ENCODE measurements at regions not wholly inside any gene's neighbourhood (a gene's known extent, or its start where the extent isn't known, plus 50 kb on each side); places are given as distances from the start of the nearest gene placed in this dataset.

GRCh38 chrX:22383988-22384387 is 111.3 kb downstream of the CBLL2 start:
- POLR2A ChIA-PET = no interaction called here
- CTCF ChIA-PET = no interaction called here
- no peak for ATAC-seq
- no peaks in the 10 kb centered on the region for H3K4me1 Mint-ChIP-seq (ENCODE audit: low read depth)
- no peaks in the 10 kb centered on the region for H3K36me3 Mint-ChIP-seq (ENCODE audit: low read depth)
- no peak overlapping the region for H3K27ac Mint-ChIP-seq
- intact Hi-C loops (cut with micrococcal nuclease) = no loop called here
- no peaks in the 10 kb centered on the region for H3K9me3 Mint-ChIP-seq
- H3K4me3 Mint-ChIP-seq = no peak overlapping the region
- DNase-seq = no peak
- TF ChIP-seq, protein P1, sequence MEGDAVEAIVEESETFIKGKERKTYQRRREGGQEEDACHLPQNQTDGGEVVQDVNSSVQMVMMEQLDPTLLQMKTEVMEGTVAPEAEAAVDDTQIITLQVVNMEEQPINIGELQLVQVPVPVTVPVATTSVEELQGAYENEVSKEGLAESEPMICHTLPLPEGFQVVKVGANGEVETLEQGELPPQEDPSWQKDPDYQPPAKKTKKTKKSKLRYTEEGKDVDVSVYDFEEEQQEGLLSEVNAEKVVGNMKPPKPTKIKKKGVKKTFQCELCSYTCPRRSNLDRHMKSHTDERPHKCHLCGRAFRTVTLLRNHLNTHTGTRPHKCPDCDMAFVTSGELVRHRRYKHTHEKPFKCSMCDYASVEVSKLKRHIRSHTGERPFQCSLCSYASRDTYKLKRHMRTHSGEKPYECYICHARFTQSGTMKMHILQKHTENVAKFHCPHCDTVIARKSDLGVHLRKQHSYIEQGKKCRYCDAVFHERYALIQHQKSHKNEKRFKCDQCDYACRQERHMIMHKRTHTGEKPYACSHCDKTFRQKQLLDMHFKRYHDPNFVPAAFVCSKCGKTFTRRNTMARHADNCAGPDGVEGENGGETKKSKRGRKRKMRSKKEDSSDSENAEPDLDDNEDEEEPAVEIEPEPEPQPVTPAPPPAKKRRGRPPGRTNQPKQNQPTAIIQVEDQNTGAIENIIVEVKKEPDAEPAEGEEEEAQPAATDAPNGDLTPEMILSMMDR (IDR thresholded peaks at IDR 0.05) = no peak
- no peaks in the 10 kb centered on the region for H3K27me3 Mint-ChIP-seq

- no peaks in the 10 kb centered on the region for H3K36me3 Mint-ChIP-seq (ENCODE audit: low read depth)
- no peak overlapping the region for H3K27ac Mint-ChIP-seq
- H3K27me3 Mint-ChIP-seq = no peaks in the 10 kb centered on the region
- intact Hi-C loops (cut with micrococcal nuclease) = no loop called here
- POLR2A ChIA-PET = interaction anchor here (0.6 kb wide), 1 partner anchor 282 kb away, joined by 3 read pairs; no protein-coding TSS in a partner anchor
- TF ChIP-seq, protein P1 (IDR thresholded peaks at IDR 0.05) = no peak
- H3K4me1 Mint-ChIP-seq (ENCODE audit: low read depth) = no peaks in the 10 kb centered on the region
- ATAC-seq (no peak), DNase-seq (no peak)
- CTCF ChIA-PET = no interaction called here
- no peaks in the 10 kb centered on the region for H3K9me3 Mint-ChIP-seq
- no peak overlapping the region for H3K4me3 Mint-ChIP-seq
Observed at GRCh38 chrX:22389556-22390179, 117.0 kb downstream of the CBLL2 start.

DNA sequence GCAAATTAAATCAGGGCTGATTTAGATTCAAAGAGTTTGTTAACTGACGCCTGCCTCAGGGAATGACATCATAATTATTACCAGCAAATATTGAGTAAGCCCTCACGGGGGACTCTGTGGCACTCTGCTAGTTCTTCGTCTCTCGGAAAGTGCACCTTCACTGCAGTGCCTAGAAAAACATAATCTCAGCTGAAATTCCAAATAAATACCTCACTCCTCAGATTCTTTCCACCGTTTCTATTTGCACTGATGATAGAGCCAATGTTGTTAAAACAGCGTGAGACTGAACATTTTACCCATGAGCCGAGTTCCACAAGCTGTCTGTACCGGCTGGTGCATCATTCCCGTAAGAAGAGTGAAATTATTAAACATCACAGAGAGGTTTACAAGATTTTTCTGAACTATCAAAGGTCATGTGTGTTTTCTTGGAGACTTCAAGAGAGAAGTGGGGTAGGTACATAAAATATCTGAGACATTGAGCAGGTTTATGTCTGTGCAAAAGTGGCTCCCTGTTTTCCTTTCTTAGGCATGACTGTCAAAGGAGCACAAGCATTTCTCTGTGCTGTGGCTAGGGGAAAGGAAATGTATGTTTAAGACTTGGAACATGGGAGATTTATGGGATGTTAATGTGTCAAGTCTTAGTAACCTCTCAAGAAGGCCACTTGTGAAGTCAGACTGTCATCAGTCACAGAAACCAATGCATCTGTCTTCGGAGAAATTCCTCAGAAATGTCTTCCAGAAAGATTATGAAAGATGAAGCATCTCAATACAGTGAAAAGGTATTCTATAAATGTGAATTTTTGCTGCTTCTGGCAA is 119.6 kb downstream of the CBLL2 start:
- POLR2A ChIA-PET = no interaction called here
- CTCF ChIA-PET = no interaction called here
- no peak for DNase-seq
- Mint-ChIP-seq H3K9me3 (no peaks in the 10 kb centered on the region), H3K27ac (no peak overlapping the region), H3K36me3 (ENCODE audit: low read depth) (no peaks in the 10 kb centered on the region), H3K27me3 (no peaks in the 10 kb centered on the region), H3K4me3 (no peak overlapping the region), H3K4me1 (ENCODE audit: low read depth) (no peaks in the 10 kb centered on the region)
- ATAC-seq = no peak
- TF ChIP-seq, protein P1 (IDR thresholded peaks at IDR 0.05) = no peak
- intact Hi-C loops (cut with micrococcal nuclease) = no loop called here

DNA sequence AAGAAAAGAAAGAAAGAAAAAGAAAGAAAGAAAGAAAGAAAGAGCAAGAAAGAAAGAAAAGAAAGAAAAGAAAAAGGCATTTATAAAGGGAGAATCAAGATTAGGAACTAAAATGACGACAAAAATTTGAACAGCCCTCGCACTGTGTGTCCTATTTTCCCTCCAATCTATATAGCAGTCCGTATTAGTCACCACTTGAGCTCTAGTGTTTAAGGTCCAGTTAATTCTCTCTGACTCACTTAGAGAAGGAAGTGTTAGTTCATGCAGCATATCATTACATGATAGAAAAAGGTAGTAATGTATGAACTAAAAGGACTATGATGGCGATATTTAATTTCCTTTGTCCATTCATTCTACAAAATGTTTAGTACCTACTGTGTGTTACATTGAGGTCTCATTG is 122.7 kb downstream of the CBLL2 start:
- TF ChIP-seq, protein P1 (IDR thresholded peaks at IDR 0.05) = no peak
- no peaks in the 10 kb centered on the region for H3K9me3 Mint-ChIP-seq
- no peak for ATAC-seq
- no peaks in the 10 kb centered on the region for H3K4me1 Mint-ChIP-seq (ENCODE audit: low read depth)
- no peaks in the 10 kb centered on the region for H3K27me3 Mint-ChIP-seq
- H3K4me3 Mint-ChIP-seq = no peak overlapping the region
- intact Hi-C loops (cut with micrococcal nuclease) = no loop called here
- POLR2A ChIA-PET = no interaction called here
- H3K27ac Mint-ChIP-seq = no peak overlapping the region
- no peak for DNase-seq
- CTCF ChIA-PET = no interaction called here
- no peaks in the 10 kb centered on the region for H3K36me3 Mint-ChIP-seq (ENCODE audit: low read depth)

DNA sequence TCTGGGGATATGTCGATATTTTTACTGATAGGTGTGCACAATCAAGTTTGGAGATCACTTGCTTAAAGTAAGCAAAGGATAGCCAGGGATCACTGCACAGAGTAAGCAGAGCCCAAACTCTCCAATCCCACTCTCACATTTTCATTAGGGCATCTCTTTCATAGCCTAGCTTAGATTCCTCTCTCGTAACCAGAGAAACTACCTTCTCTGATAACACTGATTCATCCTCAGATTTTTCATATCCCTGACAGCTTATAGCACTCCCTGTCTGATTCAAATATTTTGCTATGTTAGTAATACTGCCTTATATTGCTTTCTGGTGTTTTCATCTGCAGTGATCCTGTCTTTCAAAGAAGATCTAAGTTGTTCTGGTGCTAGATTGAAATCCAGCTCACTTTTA is 123.7 kb downstream of the CBLL2 start:
- ChIA-PET CTCF (no interaction called here), POLR2A (no interaction called here)
- no peak overlapping the region for H3K27ac Mint-ChIP-seq
- TF ChIP-seq, protein P1 (IDR thresholded peaks at IDR 0.05) = no peak
- no peaks in the 10 kb centered on the region for H3K9me3 Mint-ChIP-seq
- intact Hi-C loops (cut with micrococcal nuclease) = no loop called here
- ATAC-seq (no peak), DNase-seq (no peak)
- no peaks in the 10 kb centered on the region for H3K36me3 Mint-ChIP-seq (ENCODE audit: low read depth)
- no peak overlapping the region for H3K4me3 Mint-ChIP-seq
- H3K27me3 Mint-ChIP-seq = no peaks in the 10 kb centered on the region
- no peaks in the 10 kb centered on the region for H3K4me1 Mint-ChIP-seq (ENCODE audit: low read depth)
